Activated T-cell treated with anti-CD3 and anti-CD28 coated beads for 48 hours (primary cell): ENCODE measurements at regions not wholly inside any gene's neighbourhood (a gene's known extent, or its start where the extent isn't known, plus 50 kb on each side); places are given as distances from the start of the nearest gene placed in this dataset.

Experiments used
- DNase-seq: peaks from one replicate; pipeline ENCODE4 v3.0.0-alpha.2; 2020; ENCODE audit warnings: low read depth

- DNase-seq, result no peak
Measured at GRCh38 chr22:22999523-22999922, 70.8 kb upstream of the GNAZ start.

- no peak for DNase-seq
Measured at GRCh38 chr22:23000657-23001347, 69.5 kb upstream of the GNAZ start.

GRCh38 chr22:23001463-23001862 is 68.9 kb upstream of the GNAZ start:
- DNase-seq, result no peak

GRCh38 chr22:23002612-23003180 is 67.6 kb upstream of the GNAZ start:
- no peak for DNase-seq

GRCh38 chr22:23007823-23008222 is 62.5 kb upstream of the GNAZ start:
- no peak for DNase-seq

GRCh38 chr22:23008896-23009295 is 61.4 kb upstream of the GNAZ start:
- no peak for DNase-seq
